HG02884 (cell line): ENCODE measurements at regions not wholly inside any gene's neighbourhood (a gene's known extent, or its start where the extent isn't known, plus 50 kb on each side); places are given as distances from the start of the nearest gene placed in this dataset.
A peak's percentile ranks its signal among the peaks of the same experiment; 100 is the strongest.

Experiments used
- ATAC-seq: cut with Tn5 transposase; IDR thresholded peaks from one replicate; pipeline ENCODE4 v1.9.1; 2021; ENCODE audit warnings: mild to moderate bottlenecking, moderate library complexity; ENCODE audit not compliant: unreplicated experiment

DNA sequence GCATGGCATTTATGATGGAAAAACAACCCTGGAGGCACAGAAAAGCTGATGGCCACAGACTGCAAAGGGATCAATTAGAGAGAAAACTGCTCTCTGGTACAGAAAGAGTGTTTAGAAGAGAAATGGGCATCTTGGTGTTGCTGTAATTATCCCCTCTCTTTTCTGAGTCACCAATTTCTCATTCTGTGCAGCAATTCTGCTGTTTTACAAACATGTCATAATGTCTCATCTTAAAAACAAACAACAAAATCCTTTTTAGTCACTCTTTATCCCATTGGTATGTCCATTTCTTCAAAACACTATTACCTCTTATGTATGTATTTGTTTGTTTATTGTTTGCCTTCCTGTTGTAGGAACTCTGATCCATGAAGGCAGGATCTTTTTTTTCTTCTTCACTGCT lies 73.9 kb upstream of the HK2 start:
- no peak for ATAC-seq

DNA sequence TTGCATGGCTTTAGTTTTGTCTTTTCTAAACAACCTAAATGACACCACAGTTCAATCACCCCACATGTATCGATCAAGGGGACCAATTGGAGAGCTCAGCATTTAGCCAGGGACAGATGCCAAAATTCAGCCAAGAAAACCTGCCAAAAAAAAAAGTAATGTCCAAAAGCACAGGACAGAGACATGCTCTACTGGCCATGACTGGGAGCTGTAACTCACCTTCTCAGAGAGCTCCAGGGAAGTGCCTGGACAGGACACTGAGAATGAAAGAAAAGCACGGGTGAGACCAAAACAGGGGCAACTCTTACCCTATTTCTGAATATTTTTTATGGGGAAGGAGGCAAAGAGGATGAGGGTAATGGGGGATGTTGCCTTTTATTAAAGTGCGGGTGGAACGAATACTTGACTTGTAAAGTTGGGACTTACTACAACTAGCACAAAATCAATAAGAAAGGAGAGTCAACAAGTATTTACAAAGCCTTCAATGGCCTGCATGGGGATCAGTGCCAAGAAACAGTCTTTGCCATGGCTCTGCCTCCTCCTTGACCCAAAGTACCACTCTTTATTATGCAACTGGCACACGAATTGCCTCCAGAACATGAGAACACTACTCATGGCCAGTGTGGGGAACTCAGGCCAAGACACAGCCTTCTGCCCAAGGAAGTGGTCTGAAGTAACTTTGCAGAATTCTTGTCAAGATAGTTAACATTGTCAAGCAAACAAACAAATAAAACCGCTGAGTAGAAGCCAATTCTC lies 72.9 kb upstream of the HK2 start:
- no peak for ATAC-seq

DNA sequence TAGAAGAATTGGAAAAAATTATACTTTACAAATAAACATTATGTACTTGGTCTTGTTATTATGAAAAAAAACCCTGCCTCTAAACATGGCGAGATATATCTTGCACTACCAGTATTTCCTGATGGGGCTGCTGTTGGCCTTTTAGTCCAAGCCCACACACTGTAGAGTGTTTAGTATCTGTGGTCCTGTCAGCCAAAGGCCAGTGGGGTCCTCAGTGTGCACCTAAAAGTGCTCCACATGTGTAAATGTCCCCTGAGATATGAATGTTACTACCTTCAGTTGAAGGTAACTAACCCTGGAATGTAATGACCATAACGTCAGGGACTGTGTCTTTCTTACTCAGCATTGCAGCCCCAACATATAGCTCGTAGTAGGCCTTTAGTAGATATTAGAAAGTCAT lies 71.1 kb upstream of the HK2 start:
- ATAC-seq = no peak

DNA sequence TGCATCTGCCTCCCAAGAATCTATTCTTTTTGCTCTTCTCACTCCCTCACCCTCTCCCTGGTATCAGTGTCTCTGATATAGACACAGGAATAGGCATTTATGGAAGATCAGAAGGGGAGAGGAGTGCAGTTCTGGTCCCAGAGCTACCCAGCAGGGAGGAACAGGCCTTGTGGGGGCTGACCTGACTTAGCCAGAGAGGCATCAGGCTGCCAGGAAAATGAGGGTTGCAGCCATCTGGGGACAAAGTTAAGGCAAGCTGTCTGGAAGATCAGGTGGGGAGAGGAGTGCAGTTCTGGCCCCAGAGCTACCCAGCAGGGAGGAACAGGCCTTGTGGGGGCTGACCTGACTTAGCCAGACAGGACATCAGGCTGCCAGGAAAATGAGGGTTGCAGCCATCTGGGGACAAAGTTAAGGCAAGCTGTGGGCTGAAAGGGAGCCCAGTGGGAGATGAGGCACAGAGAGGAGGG lies 69.9 kb upstream of the HK2 start:
- ATAC-seq = no peak

DNA sequence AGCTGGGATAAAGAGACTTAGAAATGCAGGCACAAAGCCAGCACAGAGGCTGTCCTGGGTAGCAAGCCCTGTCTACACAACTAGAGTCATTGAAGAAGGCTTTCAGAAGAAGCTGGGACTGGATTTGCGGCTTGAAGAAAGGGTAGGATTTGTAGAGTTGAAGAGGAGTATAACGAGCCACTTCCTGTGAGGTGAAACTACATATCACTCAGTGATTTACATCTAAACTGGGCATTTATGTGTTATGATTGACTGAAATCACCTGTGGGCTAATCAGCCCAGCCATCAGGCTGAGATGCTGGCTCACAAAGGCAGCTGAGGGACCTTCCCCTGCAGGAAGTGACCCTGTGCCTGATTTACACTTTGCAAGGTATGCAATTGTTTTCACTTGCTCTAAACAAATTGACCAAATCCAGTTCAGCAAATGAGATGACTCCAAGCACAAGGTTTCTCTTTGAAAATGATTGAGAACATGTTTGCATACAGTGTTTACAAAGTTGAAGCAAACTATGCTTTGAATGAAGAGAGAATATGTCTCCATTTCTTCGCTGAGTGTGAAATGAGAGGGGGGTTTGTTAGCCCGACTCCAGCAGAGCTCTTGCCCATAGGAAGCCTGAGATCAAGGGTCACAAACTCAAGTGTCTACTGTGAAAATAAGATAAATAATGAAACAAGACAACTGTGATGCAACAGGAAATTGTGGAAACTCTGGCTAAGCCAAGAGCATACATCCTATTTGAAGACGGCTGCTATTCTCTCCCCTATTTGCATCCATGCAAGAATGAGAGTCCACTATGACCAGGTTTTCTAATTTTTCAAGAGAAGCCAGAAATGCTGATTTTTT lies 69.3 kb upstream of the HK2 start:
- peak; percentile 57 for ATAC-seq

DNA sequence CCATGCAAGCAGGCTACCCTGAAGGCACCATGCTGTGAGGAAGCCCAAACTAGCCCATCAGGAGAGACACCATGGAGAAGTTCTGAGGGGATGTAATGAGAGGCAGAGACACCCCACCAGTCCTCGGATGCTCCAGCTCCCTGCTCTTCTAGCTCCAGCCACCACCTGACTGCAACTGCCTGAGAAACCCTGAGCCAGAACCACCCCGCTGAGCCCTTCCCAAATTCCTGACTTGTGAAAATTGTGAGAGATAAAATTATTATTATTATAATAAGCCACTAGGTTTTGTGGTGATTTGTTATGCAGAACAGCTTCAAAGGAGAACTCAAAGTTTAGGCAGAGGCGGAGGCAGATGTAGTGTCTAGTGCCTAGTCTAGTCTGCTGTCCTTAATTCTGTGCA lies 67.1 kb upstream of the HK2 start:
- ATAC-seq = no peak

DNA sequence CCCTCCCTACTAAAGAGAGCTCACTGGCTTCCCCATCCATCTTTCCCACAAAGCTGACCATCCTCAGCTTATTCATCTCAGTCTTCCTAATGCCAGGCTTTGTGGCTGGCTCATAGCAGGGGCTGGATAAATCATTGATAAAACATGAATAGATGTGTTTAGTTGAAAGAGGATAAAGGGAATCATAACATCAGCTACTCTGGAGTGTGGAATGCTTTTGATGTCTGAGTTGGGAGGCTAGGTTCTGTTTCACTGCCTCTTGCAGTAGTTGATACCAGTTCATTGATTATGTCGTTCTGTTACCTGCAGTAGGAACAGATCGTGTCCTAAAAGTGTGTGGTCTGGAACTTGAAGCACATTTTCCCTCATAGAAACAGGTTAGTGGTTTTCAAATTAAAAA lies 66.3 kb upstream of the HK2 start:
- ATAC-seq = no peak

DNA sequence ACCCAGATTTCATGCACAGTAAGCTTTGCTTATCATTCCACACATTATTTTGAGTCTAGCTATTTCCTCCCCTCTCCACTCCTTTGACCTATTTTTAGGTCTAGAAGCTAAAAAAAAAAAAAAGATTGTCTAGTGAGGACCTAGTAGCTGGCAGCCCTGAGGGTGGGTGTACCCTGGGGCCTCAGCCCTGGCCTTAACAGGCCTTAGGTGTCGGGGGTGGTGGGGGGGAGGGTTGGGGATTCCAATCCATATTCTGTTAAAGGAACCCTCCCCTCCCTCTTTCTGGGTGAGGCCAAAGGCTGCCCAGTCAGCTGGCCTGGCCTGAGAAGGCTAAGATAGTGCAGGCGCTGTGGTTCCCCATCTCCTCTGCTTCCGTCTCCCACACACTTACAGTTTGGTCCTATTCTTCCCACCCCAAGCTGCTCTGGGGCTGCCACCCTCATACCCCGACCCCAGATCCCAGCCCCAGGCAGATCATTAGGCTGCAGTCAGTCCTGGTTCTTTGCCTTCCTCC lies 65.5 kb upstream of the HK2 start:
- no peak for ATAC-seq

DNA sequence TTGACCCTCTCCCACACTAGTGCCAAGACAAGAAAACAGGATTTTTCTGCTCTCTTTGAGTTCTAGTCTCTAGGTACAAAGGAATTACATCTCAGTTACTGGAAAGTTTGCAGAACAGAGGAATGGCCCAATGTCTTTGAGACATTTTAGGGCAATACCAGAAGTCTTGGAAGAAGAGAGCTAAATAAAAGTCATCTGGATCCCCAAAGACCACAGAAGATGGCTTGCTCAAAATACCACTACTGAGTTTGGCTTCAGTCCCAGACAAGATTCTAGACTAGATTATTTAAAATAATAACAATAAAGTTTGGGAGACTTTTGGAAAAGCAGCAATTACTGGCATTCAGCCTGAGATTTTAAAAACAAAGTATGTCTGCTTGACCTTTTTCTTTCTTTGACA lies 61.9 kb upstream of the HK2 start:
- ATAC-seq = no peak

DNA sequence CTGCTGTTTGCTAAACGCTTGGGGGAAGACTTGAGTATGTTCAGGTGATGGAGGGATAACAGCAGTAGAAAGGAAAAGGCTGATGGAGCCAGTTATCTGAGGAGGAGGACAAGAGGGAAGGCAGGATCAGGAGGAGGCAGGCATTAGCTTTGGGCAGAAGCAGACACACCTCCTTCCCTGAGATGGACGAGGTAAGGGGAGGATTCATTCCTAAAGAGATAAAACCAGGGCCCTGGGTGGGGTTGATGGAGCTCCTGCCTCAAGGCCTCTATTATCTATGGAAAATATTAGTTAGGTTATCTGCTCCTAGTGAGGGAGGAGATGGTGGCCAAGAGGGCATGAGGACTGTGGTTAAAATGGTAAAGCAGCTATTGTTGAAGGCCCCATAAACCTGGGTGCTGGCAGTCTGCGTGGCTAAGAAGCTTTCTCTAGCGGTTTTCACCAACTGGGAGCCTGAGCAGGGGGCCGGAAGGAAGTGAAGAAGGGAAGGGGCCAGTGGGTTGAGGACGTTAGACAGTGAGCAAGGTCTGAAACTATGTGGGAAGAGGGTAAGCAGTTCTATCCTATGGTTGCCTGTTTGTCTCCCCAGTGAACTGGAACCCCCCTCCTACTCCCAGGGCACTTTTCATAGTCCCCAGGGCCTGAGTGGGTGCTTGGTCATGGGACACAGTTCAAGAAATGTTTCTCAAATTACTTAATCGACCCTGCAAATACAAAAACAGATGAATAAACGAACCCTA lies 56.6 kb upstream of the HK2 start:
- ATAC-seq = no peak

DNA sequence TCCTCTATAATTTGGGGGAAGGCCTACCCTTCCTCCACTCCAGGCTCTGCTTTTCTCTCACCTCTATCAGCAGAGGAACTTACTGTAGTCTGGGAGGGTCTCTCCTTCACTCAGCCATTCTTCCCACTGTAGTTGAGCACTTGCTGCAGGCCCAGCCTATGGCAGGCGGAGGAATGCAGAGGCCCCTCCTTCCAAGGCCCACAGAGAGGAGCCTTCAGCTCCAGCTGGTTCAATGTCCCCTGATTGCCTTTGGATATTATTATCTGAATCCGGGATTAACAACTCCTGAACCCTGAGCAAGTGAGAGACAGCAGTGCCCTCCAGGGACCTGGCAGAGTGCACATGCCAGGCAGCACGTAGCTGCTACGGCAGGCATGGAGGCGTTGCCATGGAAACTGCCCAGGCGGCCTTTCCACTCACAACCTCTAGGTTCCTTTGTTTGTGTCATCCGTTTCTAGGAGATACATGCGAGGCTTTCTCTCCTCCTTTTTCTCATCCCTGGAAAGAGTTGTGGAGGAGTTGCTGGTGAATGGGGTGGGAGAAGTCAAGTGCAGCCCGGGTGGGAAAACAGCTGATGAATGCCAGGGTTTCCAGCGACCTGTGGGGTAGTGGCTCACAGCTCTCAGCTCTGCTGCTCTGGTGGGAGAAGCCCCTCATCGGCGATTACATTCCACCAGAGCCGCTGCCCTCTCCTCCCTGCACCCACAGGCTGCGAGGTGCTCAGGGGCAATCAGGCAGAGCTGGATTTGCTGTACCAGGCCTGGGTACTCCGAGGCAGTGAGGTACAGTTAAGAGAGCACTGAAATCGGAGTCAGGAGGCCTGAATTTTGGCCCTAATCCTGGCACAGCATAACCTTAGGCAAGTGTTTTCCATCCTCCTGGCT lies 55.3 kb upstream of the HK2 start:
- ATAC-seq = no peak

DNA sequence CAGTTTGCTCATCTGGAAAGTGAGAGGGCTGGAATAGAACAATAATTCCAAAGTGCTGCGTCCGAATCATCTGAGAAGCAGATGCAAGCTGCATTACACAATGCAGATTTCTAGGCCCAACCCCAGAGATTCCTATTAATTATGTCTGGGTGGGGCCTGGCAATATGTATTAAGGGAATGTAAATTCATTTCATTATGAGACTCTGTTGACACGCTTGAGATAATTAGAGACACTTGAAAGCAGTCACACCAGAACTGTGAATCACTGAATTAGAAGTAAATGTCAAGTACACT lies 54.7 kb upstream of the HK2 start:
- no peak for ATAC-seq

DNA sequence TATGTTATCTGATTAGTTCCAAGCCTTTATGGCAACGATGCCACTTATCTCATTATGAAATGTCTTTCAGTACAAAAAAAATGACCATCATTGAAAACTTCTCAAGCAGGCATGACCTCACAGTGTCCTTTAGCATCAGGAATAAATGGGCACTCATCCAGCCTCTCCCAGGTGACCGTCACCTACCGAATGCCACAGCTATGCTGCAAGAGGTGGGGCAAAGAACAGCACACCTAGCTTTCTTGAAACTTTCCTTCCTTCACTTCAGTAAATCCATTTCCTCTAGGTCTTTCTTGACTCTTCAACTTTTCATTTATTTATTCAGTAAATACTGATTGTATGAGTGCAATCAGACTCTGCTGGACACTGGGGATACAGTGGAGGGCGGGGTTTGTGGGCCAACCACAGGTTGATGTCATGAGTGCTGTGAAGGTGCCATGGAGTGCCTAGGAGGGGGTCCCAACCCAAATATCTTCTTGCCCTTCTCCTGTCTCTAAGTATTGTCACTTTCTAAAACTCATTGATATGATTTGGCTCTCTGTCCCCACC lies 54.3 kb upstream of the HK2 start:
- no peak for ATAC-seq
